MM.1S (cell line): ENCODE measurements at regions not wholly inside any gene's neighbourhood (a gene's known extent, or its start where the extent isn't known, plus 50 kb on each side); places are given as distances from the start of the nearest gene placed in this dataset.

Source experiments
- DNase-seq: peaks from one replicate; pipeline ENCODE4 v3.0.0-alpha.2; 2015
- H2AFZ ChIP-seq: fragments of 300-600 bp; sonication (generic); 2 replicates; pipeline ENCODE4 v1.6.0; 2016; ENCODE audit warnings: antibody characterized with exemption, low read length
- H3F3A ChIP-seq: fragments of 300-600 bp; sonication (generic); 2 replicates; pipeline ENCODE4 v1.6.1; 2016; ENCODE audit warnings: mild to moderate bottlenecking, antibody characterized with exemption, low read length, moderate library complexity, mixed read lengths; ENCODE audit not compliant: insufficient read depth
- H3K27ac ChIP-seq: fragments of 300-600 bp; sonication (generic); 2 replicates; pipeline ENCODE4 v1.5.1; 2016; ENCODE audit warnings: mild to moderate bottlenecking, low read length
- H3K27me3 ChIP-seq: fragments of 300-600 bp; sonication (generic); replicated peaks from 2 replicates; pipeline ENCODE4 v1.6.0; 2016; ENCODE audit warnings: low read length; ENCODE audit not compliant: insufficient read depth
- H3K36me3 ChIP-seq: fragments of 300-600 bp; sonication (generic); replicated peaks from 2 replicates; pipeline ENCODE4 v1.6.1; 2016; ENCODE audit warnings: mild to moderate bottlenecking, low read length, mixed read lengths; ENCODE audit not compliant: insufficient read depth
- H3K4me1 ChIP-seq: fragments of 300-600 bp; sonication (generic); 2 replicates; pipeline ENCODE4 v1.6.1; 2016; ENCODE audit warnings: low read length, mixed read lengths
- H3K4me2 ChIP-seq: fragments of 300-600 bp; sonication (generic); 2 replicates; pipeline ENCODE4 v1.6.0; 2016; ENCODE audit warnings: low read depth, low read length
- H3K4me3 ChIP-seq: fragments of 300-600 bp; sonication (generic); 2 replicates; pipeline ENCODE4 v1.5.1; 2016; ENCODE audit warnings: low read length, mixed read lengths
- H3K79me2 ChIP-seq: fragments of 300-600 bp; sonication (generic); 2 replicates; pipeline ENCODE4 v1.6.1; 2016; ENCODE audit warnings: mixed run types, low read length, mixed read lengths
- H3K9ac ChIP-seq: fragments of 300-600 bp; sonication (generic); 2 replicates; pipeline ENCODE4 v1.6.1; 2016; ENCODE audit warnings: low read length, mixed read lengths
- H3K9me2 ChIP-seq: fragments of 300-600 bp; sonication (generic); replicated peaks from 2 replicates; pipeline ENCODE4 v1.6.1; 2016; ENCODE audit warnings: mild to moderate bottlenecking, low read length, mixed read lengths; ENCODE audit not compliant: insufficient read depth
- H3K9me3 ChIP-seq: fragments of 300-600 bp; sonication (generic); replicated peaks from 2 replicates; pipeline ENCODE4 v1.6.1; 2016; ENCODE audit warnings: mild to moderate bottlenecking, low read length, mixed read lengths; ENCODE audit not compliant: insufficient read depth
- H4K20me1 ChIP-seq: fragments of 300-600 bp; sonication (generic); 2 replicates; pipeline ENCODE4 v1.6.1; 2016; ENCODE audit warnings: mild to moderate bottlenecking, low read length, moderate library complexity, mixed read lengths; ENCODE audit not compliant: insufficient read depth
- EZH2 ChIP-seq: fragments of 300-600 bp; sonication (generic); optimal IDR thresholded peaks from 2 replicates; pipeline ENCODE3; 2017; ENCODE audit warnings: low read depth, mild to moderate bottlenecking, antibody characterized with exemption, low read length, mixed read lengths
- EZH2phosphoT487 ChIP-seq: fragments of 300-600 bp; sonication (generic); IDR thresholded peaks from 2 replicates; pipeline ENCODE4 v1.6.1; 2018; ENCODE audit warnings: antibody characterized with exemption, low read length
- TF ChIP-seq, protein P1 (sequence below): fragments of 300-600 bp; sonication (generic); IDR thresholded peaks from 2 replicates; pipeline ENCODE4 v1.5.1; 2016; ENCODE audit warnings: antibody characterized with exemption, low read length, mixed read lengths

DNA sequence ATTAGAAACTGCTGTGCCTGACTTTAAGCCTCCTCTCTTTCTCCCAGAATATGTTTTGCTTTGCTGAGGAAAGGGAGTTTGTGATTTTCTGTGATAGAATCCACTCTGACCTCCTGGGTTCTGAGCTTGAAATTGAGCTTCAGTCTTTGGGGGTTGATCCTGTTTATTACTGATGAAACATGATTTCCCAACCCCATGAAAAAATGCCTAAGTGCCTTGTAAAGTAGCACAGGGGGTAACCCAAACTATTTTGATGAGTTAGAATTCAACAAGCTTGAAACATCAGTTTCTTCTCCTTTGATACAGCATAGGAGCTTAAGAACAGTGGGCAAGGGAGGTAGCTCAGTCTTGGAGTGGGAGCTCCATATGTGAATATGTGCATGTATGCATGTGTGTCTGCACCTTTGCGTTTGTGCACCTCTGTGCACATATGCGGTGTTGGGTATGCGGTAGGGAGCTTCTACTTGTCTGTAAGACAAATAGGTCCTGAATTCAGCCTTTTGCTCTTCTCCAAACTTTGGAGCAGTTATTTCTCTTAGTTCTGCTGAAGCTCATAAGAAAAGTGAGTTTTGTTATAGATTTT lies 364.6 kb downstream of the OSR1 start:
- no peaks in the 10 kb centered on the region for H3K4me1 ChIP-seq
- no peaks in the 10 kb centered on the region for H3F3A ChIP-seq
- TF ChIP-seq EZH2 (no peak), EZH2phosphoT487 (no peak)
- TF ChIP-seq, protein P1, sequence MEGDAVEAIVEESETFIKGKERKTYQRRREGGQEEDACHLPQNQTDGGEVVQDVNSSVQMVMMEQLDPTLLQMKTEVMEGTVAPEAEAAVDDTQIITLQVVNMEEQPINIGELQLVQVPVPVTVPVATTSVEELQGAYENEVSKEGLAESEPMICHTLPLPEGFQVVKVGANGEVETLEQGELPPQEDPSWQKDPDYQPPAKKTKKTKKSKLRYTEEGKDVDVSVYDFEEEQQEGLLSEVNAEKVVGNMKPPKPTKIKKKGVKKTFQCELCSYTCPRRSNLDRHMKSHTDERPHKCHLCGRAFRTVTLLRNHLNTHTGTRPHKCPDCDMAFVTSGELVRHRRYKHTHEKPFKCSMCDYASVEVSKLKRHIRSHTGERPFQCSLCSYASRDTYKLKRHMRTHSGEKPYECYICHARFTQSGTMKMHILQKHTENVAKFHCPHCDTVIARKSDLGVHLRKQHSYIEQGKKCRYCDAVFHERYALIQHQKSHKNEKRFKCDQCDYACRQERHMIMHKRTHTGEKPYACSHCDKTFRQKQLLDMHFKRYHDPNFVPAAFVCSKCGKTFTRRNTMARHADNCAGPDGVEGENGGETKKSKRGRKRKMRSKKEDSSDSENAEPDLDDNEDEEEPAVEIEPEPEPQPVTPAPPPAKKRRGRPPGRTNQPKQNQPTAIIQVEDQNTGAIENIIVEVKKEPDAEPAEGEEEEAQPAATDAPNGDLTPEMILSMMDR = no peak
- no peaks in the 10 kb centered on the region for H3K79me2 ChIP-seq
- H3K9me2 ChIP-seq = no peaks in the 10 kb centered on the region
- no peak overlapping the region for H2AFZ ChIP-seq
- no peak overlapping the region for H3K9ac ChIP-seq
- H3K27me3 ChIP-seq = no peaks in the 10 kb centered on the region
- H3K36me3 ChIP-seq = no peaks in the 10 kb centered on the region
- H4K20me1 ChIP-seq = no peaks in the 10 kb centered on the region
- H3K27ac ChIP-seq = no peak overlapping the region
- no peak for DNase-seq
- no peak overlapping the region for H3K4me2 ChIP-seq
- no peak overlapping the region for H3K4me3 ChIP-seq
- no peaks in the 10 kb centered on the region for H3K9me3 ChIP-seq

DNA sequence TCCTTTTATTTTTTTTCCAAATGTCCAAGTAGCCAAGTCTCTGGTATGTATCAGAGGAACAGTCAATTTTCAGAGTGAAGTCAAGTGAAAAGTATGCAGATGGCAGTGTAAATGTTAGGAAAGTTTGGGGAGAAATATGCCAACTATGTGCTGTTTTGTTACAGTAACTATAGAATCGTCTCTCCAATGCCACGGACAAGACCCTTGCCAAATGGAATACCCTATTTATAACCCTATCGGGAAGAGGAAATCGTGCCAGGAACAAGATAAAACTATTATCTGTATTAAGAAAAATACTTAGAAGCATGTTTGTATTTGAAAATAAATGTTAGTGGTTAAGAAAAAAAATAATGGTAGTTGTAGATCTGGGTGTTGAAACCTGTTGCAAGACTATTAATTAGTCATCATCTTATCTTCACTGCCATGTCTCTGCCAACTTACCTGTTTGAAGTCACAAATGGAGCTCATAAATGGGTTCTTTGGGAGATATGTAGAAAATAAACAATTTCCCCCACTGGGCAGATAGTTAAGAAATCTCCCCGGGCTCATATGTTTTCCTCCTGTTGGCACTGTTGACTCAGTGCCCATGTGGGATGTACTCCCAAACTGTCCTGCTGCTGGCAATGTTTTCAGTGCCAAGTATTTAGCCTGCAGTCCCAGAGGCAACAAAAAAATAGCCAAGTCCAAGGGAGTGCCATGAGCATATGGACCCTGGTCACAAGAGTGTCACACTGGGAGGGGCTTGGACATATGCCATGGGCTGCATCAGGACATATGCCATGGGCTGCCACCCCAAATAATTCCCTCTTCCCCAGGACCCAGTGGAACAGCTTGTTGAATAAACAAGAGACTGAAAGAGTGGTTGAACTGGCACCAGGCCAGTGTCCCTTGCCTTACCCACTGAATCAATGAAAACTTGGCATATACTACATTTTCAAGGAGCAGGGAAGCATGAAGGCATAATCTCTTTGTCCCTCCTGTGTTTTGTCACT lies 366.9 kb downstream of the OSR1 start:
- Histone ChIP-seq H3K4me3 (no peak overlapping the region), H3K9me3 (no peaks in the 10 kb centered on the region), H2AFZ (no peak overlapping the region), H3K27ac (no peak overlapping the region), H3K79me2 (no peaks in the 10 kb centered on the region), H3K36me3 (no peaks in the 10 kb centered on the region), H3K27me3 (no peaks in the 10 kb centered on the region), H3K4me1 (no peaks in the 10 kb centered on the region), H3F3A (no peaks in the 10 kb centered on the region), H3K4me2 (no peak overlapping the region), H4K20me1 (no peaks in the 10 kb centered on the region), H3K9ac (no peak overlapping the region), H3K9me2 (no peaks in the 10 kb centered on the region)
- TF ChIP-seq, protein P1 = no peak
- TF ChIP-seq EZH2phosphoT487 (no peak), EZH2 (no peak)
- DNase-seq = no peak

DNA sequence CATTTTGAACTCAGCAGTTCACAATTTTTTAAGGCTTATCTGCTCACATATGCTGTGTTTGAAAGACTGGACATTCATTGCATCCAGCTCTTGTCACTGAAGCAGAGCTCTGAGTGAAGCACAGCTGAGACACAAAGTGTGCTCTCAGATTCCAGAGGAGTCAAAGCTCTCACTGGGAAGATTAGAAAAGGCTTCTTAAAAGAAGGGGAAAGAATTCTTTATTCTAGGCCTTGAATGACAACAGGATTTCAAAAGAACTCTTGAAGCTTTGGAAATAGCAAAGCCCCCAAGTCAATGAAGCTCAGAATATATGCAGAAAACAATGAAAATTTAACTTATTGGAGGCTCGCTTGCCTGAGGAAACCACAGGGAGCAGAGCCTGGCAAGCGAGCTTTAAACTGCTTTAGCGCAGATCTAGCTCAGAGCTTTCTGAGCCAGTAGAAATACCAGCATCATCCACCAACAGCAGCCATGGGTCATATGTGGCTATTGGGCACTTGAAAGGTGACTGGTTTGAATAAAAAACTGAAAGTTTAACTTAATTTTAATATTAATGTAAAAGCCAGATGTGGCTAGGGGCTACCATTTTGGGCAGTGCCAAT lies 369.7 kb downstream of the OSR1 start:
- H2AFZ ChIP-seq = no peak overlapping the region
- DNase-seq = no peak
- H3K27me3 ChIP-seq = no peaks in the 10 kb centered on the region
- no peaks in the 10 kb centered on the region for H3K4me1 ChIP-seq
- H3K4me2 ChIP-seq = no peak overlapping the region
- no peaks in the 10 kb centered on the region for H3K36me3 ChIP-seq
- H3K4me3 ChIP-seq = no peak overlapping the region
- H3K27ac ChIP-seq = no peak overlapping the region
- no peaks in the 10 kb centered on the region for H3K9me2 ChIP-seq
- no peaks in the 10 kb centered on the region for H3F3A ChIP-seq
- no peaks in the 10 kb centered on the region for H3K79me2 ChIP-seq
- no peak overlapping the region for H3K9ac ChIP-seq
- H4K20me1 ChIP-seq = no peaks in the 10 kb centered on the region
- TF ChIP-seq, protein P1 = no peak
- no peak for TF ChIP-seq EZH2phosphoT487
- no peak for TF ChIP-seq EZH2
- no peaks in the 10 kb centered on the region for H3K9me3 ChIP-seq
